Endothelial cell of umbilical vein (primary cell): ENCODE measurements at regions not wholly inside any gene's neighbourhood (a gene's known extent, or its start where the extent isn't known, plus 50 kb on each side); places are given as distances from the start of the nearest gene placed in this dataset.

ENCODE experiments used
- BruUV-seq: library from RNA; stranded (reverse); fragments of 400-500 nt; replicated peaks from 2 replicates; lab custom pipeline; 2021; lab: Mats Ljungman, UMichigan
- CTCF ChIA-PET: fragments of 300-600, 350-600 bp; sonication (Branson Sonifier 250); formaldehyde crosslinking; loops from one replicate; lab custom pipeline; 2021; ENCODE audit warnings: antibody characterized with exemption, inconsistent platforms; lab: Charles Lee
- POLR2A ChIA-PET: fragments of 300-600, 350-600 bp; sonication (Branson Sonifier 250); formaldehyde crosslinking; loops from one replicate; lab custom pipeline; 2021; ENCODE audit warnings: antibody characterized with exemption, inconsistent platforms; lab: Charles Lee
- DNase-seq: peaks from one replicate; pipeline ENCODE4 v3.0.0-alpha.2; 2011; ENCODE audit warnings: low read depth, low spot score
- FAIRE-seq: peaks from 2 replicates; lab custom pipeline; 2011; peaks lifted over from hg19 to GRCh38; lab: Jason Lieb, UNC
- H2AFZ ChIP-seq: 2 replicates; pipeline ENCODE4 v1.6.0; 2012; ENCODE audit warnings: low read depth, low read length, control low read depth, inconsistent platforms
- H3K27ac ChIP-seq: 2 replicates; pipeline ENCODE4 v1.5.1; 2011; ENCODE audit warnings: low read depth, mild to moderate bottlenecking, control low read depth, low read length, moderate library complexity; ENCODE audit not compliant: insufficient read depth
- H3K27me3 ChIP-seq, 2 experiments: 2 replicates each; pipeline versions ENCODE4 v1.6.0 to v1.6.1; 2011; ENCODE audit warnings: low read length in 2 of 2, mixed read lengths in 1 of 2; ENCODE audit not compliant: control insufficient read depth in 2 of 2, insufficient read depth in 2 of 2
- H3K36me3 ChIP-seq, 2 experiments: 2 replicates in 1 of 2; 3 replicates in 1 of 2; pipeline ENCODE4 v1.5.1; 2011; ENCODE audit warnings: low read length in 2 of 2, mild to moderate bottlenecking in 1 of 2, moderate library complexity in 1 of 2; ENCODE audit not compliant: control insufficient read depth in 2 of 2, insufficient read depth in 2 of 2; ENCODE audit errors: extremely low read depth in 1 of 2
- H3K4me1 ChIP-seq: 3 replicates; pipeline ENCODE4 v1.5.1; 2011; ENCODE audit warnings: mild to moderate bottlenecking, low read length; ENCODE audit not compliant: control insufficient read depth, insufficient read depth; ENCODE audit errors: extremely low read depth
- H3K4me2 ChIP-seq: 2 replicates; pipeline ENCODE4 v1.6.1; 2011; ENCODE audit warnings: low read length, control low read depth, mixed read lengths; ENCODE audit not compliant: insufficient read depth
- H3K4me3 ChIP-seq, 3 experiments: fragments of 200-600 bp in 1 of 3; sonication (generic), shearing (Covaris generic) in 1 of 3; replicated peaks in 1 of 3; 2 replicates each; pipeline ENCODE4 v1.5.1; 2011 to 2016; ENCODE audit warnings: control low read depth in 3 of 3, low read length in 3 of 3, mild to moderate bottlenecking in 2 of 3, inconsistent platforms in 1 of 3, low read depth in 1 of 3, moderate library complexity in 1 of 3; ENCODE audit not compliant: insufficient read depth in 1 of 3
- H3K79me2 ChIP-seq: 2 replicates; pipeline ENCODE4 v1.6.0; 2012; ENCODE audit warnings: low read length, inconsistent platforms; ENCODE audit not compliant: control insufficient read depth, insufficient read depth
- H3K9ac ChIP-seq: replicated peaks from 2 replicates; pipeline ENCODE3; 2011; ENCODE audit warnings: low read length, control low read depth; ENCODE audit not compliant: insufficient read depth; ENCODE audit errors: extremely low read depth
- H3K9me1 ChIP-seq: replicated peaks from 3 replicates; pipeline ENCODE4 v1.6.0; 2011; ENCODE audit warnings: mild to moderate bottlenecking, low read length; ENCODE audit not compliant: control insufficient read depth, insufficient read depth; ENCODE audit errors: extremely low read depth
- H3K9me3 ChIP-seq: replicated peaks from 2 replicates; pipeline ENCODE4 v1.5.1; 2012; ENCODE audit warnings: low read length, inconsistent platforms; ENCODE audit not compliant: control insufficient read depth, insufficient read depth
- H4K20me1 ChIP-seq: replicated peaks from 2 replicates; pipeline ENCODE3; 2011; ENCODE audit warnings: mild to moderate bottlenecking, low read length; ENCODE audit not compliant: control insufficient read depth, insufficient read depth; ENCODE audit errors: extremely low read depth
- EZH2 ChIP-seq: IDR thresholded peaks from 2 replicates; pipeline ENCODE4 v1.6.1; 2012; ENCODE audit warnings: borderline replicate concordance, low read depth, mild to moderate bottlenecking, moderate library complexity, low read length, inconsistent platforms; ENCODE audit not compliant: severe bottlenecking
- FOS ChIP-seq: IDR thresholded peaks from 2 replicates; pipeline ENCODE4 v1.6.1; 2011; ENCODE audit warnings: mild to moderate bottlenecking, low read length, moderate library complexity, borderline replicate concordance; ENCODE audit not compliant: insufficient read depth
- GATA2 ChIP-seq: IDR thresholded peaks from 2 replicates; pipeline ENCODE4 v1.7.0; 2011; ENCODE audit warnings: low read depth, mild to moderate bottlenecking, moderate library complexity, mixed read lengths, low read length; ENCODE audit not compliant: insufficient read length, insufficient read depth
- JUN ChIP-seq: IDR thresholded peaks from 2 replicates; pipeline ENCODE4 v1.6.1; 2011; ENCODE audit warnings: borderline replicate concordance, low read depth; ENCODE audit not compliant: insufficient read length, insufficient read depth
- MYC ChIP-seq: IDR thresholded peaks from one replicate; pipeline ENCODE4 v1.6.1; 2011; ENCODE audit warnings: mild to moderate bottlenecking, low read depth, low read length
- POLR2A ChIP-seq: IDR thresholded peaks from 2 replicates; pipeline ENCODE4 v1.6.1; 2012; ENCODE audit warnings: low read depth, mild to moderate bottlenecking, control low read depth, low read length
- POLR2AphosphoS5 ChIP-seq: IDR thresholded peaks from 2 replicates; pipeline ENCODE4 v1.6.1; 2012; ENCODE audit warnings: low read depth, mild to moderate bottlenecking, control low read depth, low read length, moderate library complexity; ENCODE audit not compliant: insufficient read depth
- dilution Hi-C: fragments of 300-500 bp; cut with MboI; formaldehyde crosslinking; loops from one replicate; pipeline ENCODE4 v1.15.0; 2019; ENCODE audit warnings: low sequenced_read_pairs; ENCODE audit not compliant: extremely low pct_ligation_motif_present
- intact Hi-C: fragments of 100-400 bp; cut with micrococcal nuclease; formaldehyde crosslinking; loops from one replicate; pipeline ENCODE4 v1.10.0; 2022
- TF ChIP-seq, protein P1 (sequence below): IDR thresholded peaks from 2 replicates; pipeline ENCODE4 v1.6.1; 2011; ENCODE audit not compliant: insufficient read depth, insufficient read length
- TF ChIP-seq, protein P2 (sequence below), 2 donors: IDR thresholded peaks; 1 replicate in 1 of 2; 2 replicates in 1 of 2; pipeline ENCODE4 v1.5.1; 2011; ENCODE audit warnings: low read length in 2 of 2, mild to moderate bottlenecking in 2 of 2, moderate library complexity in 2 of 2, control low read depth in 1 of 2, inconsistent platforms in 1 of 2, low read depth in 1 of 2; ENCODE audit not compliant: insufficient read depth in 1 of 2; ENCODE audit errors: extremely low read depth in 1 of 2

DNA sequence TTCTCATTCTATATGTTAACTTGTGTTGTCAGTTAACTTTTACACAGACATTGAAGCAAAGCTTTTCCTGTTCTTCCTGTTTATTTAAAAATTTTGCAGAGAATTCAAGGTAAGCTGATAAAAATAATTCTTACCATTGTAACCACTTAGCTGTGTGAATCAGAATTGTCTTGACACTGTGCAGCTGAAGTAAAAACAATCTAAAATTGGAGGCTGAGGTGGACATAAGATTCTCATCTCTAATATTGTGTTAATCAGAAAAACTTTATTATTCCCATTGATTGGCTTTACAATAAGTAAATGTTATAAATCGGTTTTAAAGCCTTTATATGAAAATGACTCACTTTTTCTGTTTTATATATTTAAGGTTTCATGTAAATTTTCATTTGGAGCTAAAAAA lies 240.3 kb upstream of the PLEKHG7 start:
- H3K4me2 ChIP-seq = no peak overlapping the region
- H3K27ac ChIP-seq = no peak overlapping the region
- no TSS peak for BruUV-seq
- intact Hi-C loops (no loop called here), dilution Hi-C loops (no loop called here)
- no peaks in the 10 kb centered on the region for H4K20me1 ChIP-seq
- TF ChIP-seq POLR2AphosphoS5 = no peak
- no peak for TF ChIP-seq JUN
- TF ChIP-seq, protein P1, sequence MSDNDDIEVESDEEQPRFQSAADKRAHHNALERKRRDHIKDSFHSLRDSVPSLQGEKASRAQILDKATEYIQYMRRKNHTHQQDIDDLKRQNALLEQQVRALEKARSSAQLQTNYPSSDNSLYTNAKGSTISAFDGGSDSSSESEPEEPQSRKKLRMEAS = no peak
- no peak for TF ChIP-seq MYC
- TF ChIP-seq EZH2 = no peak
- no peak for TF ChIP-seq POLR2A
- no peak for TF ChIP-seq FOS
- TF ChIP-seq, protein P2, sequence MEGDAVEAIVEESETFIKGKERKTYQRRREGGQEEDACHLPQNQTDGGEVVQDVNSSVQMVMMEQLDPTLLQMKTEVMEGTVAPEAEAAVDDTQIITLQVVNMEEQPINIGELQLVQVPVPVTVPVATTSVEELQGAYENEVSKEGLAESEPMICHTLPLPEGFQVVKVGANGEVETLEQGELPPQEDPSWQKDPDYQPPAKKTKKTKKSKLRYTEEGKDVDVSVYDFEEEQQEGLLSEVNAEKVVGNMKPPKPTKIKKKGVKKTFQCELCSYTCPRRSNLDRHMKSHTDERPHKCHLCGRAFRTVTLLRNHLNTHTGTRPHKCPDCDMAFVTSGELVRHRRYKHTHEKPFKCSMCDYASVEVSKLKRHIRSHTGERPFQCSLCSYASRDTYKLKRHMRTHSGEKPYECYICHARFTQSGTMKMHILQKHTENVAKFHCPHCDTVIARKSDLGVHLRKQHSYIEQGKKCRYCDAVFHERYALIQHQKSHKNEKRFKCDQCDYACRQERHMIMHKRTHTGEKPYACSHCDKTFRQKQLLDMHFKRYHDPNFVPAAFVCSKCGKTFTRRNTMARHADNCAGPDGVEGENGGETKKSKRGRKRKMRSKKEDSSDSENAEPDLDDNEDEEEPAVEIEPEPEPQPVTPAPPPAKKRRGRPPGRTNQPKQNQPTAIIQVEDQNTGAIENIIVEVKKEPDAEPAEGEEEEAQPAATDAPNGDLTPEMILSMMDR (IDR thresholded peaks at IDR 0.05; ENCODE audit: extremely low read depth in 1 of 2, insufficient read depth in 1 of 2, low read depth in 1 of 2, low read length in 2 of 2) = no peak
- no peak for TF ChIP-seq GATA2
- POLR2A ChIA-PET = no interaction called here
- no peak overlapping the region for H2AFZ ChIP-seq
- H3K36me3 ChIP-seq = no peaks in the 10 kb centered on the region
- no peaks in the 10 kb centered on the region for H3K4me1 ChIP-seq
- FAIRE-seq (no peak), DNase-seq (no peak)
- no peak overlapping the region for H3K9ac ChIP-seq
- no peak overlapping the region for H3K4me3 ChIP-seq
- CTCF ChIA-PET = interaction anchor here (1.0 kb wide), 1 partner anchor 1080 kb away, joined by 3 read pairs; no protein-coding TSS in a partner anchor
- H3K27me3 ChIP-seq = no peaks in the 10 kb centered on the region
- no peaks in the 10 kb centered on the region for H3K9me3 ChIP-seq
- no peaks in the 10 kb centered on the region for H3K79me2 ChIP-seq
- H3K9me1 ChIP-seq = no peaks in the 10 kb centered on the region
